ENCODE measurements at regions not wholly inside any gene's neighbourhood (a gene's known extent, or its start where the extent isn't known, plus 50 kb on each side); places are given as distances from the start of the nearest gene placed in this dataset.
A peak's percentile ranks its signal among the peaks of the same experiment; 100 is the strongest.

GRCh38 chr3:159711560-159712333 lies 276.9 kb upstream of the IL12A start:
- TF ChIP-seq EZH2 (IDR thresholded peaks at IDR 0.05; ENCODE audit: borderline replicate concordance) (no peak), EZH2phosphoT487 (IDR thresholded peaks at IDR 0.05; ENCODE audit: low read depth, severe bottlenecking, unreplicated experiment) (no peak), CTCF (IDR thresholded peaks at IDR 0.05; ENCODE audit: poor library complexity) (no peak)
- Histone ChIP-seq H2AFZ (peak overlapping the region; percentile 14), H3K27me3 (no peaks in the 10 kb centered on the region), H3K9me3 (ENCODE audit: low read depth) (no peaks in the 10 kb centered on the region), H3K4me3 (no peak overlapping the region), H3K4me1 (ENCODE audit: insufficient read depth) (no peaks in the 10 kb centered on the region), H4K20me1 (ENCODE audit: insufficient read depth, poor library complexity, severe bottlenecking) (no peaks in the 10 kb centered on the region), H3K4me2 (no peak overlapping the region), H3K79me2 (no peaks in the 10 kb centered on the region), H3K27ac (no peak overlapping the region), H3K36me3 (replicated peaks; ENCODE audit: insufficient read depth, low read depth) (no peaks in the 10 kb centered on the region), H3K9me2 (replicated peaks; ENCODE audit: insufficient read depth) (no peaks in the 10 kb centered on the region)
- peak; percentile 69 for DNase-seq (ENCODE audit: low spot score)
- 34% methylated on average over 7 of the region's 7 CpGs for WGBS (ENCODE audit: low lambda C conversion rate, missing lambda C conversion rate)

GRCh38 chr3:159721324-159721723 lies 267.3 kb upstream of the IL12A start:
- Histone ChIP-seq H3K4me1 (ENCODE audit: insufficient read depth) (no peaks in the 10 kb centered on the region), H3K36me3 (replicated peaks; ENCODE audit: insufficient read depth, low read depth) (no peaks in the 10 kb centered on the region), H3K4me3 (no peak overlapping the region), H3K9me2 (replicated peaks; ENCODE audit: insufficient read depth) (no peaks in the 10 kb centered on the region), H3K9me3 (ENCODE audit: low read depth) (no peaks in the 10 kb centered on the region), H3K27me3 (no peaks in the 10 kb centered on the region), H4K20me1 (ENCODE audit: insufficient read depth, poor library complexity, severe bottlenecking) (no peaks in the 10 kb centered on the region), H3K79me2 (no peaks in the 10 kb centered on the region), H2AFZ (no peak overlapping the region), H3K4me2 (no peak overlapping the region), H3K27ac (no peak overlapping the region)
- TF ChIP-seq EZH2phosphoT487 (IDR thresholded peaks at IDR 0.05; ENCODE audit: low read depth, severe bottlenecking, unreplicated experiment): no peak
- no peak for TF ChIP-seq CTCF (IDR thresholded peaks at IDR 0.05; ENCODE audit: poor library complexity)
- no peak for TF ChIP-seq EZH2 (IDR thresholded peaks at IDR 0.05; ENCODE audit: borderline replicate concordance)
- 76% methylated on average over 2 of the region's 2 CpGs for WGBS (ENCODE audit: low lambda C conversion rate, missing lambda C conversion rate)
- DNase-seq (ENCODE audit: low spot score): no peak

- H3K27me3 ChIP-seq: no peaks in the 10 kb centered on the region
- no peaks in the 10 kb centered on the region for H4K20me1 ChIP-seq (ENCODE audit: insufficient read depth, poor library complexity, severe bottlenecking)
- H3K9me3 ChIP-seq (ENCODE audit: low read depth): no peaks in the 10 kb centered on the region
- no peaks in the 10 kb centered on the region for H3K36me3 ChIP-seq (replicated peaks; ENCODE audit: insufficient read depth, low read depth)
- no peak for DNase-seq (ENCODE audit: low spot score)
- H3K4me1 ChIP-seq (ENCODE audit: insufficient read depth): no peaks in the 10 kb centered on the region
- TF ChIP-seq EZH2 (IDR thresholded peaks at IDR 0.05; ENCODE audit: borderline replicate concordance) (no peak), CTCF (IDR thresholded peaks at IDR 0.05; ENCODE audit: poor library complexity) (no peak), EZH2phosphoT487 (IDR thresholded peaks at IDR 0.05; ENCODE audit: low read depth, severe bottlenecking, unreplicated experiment) (no peak)
- no peak overlapping the region for H3K4me3 ChIP-seq
- H3K79me2 ChIP-seq: no peaks in the 10 kb centered on the region
- no peaks in the 10 kb centered on the region for H3K9me2 ChIP-seq (replicated peaks; ENCODE audit: insufficient read depth)
- H3K27ac ChIP-seq: no peak overlapping the region
- H3K4me2 ChIP-seq: no peak overlapping the region
- H2AFZ ChIP-seq: no peak overlapping the region
Observed at GRCh38 chr3:159723295-159723694, 265.3 kb upstream of the IL12A start.

Data from hepatocyte (in vitro differentiated cells).